Liver (tissue), 3 donors: ENCODE measurements at regions not wholly inside any gene's neighbourhood (a gene's known extent, or its start where the extent isn't known, plus 50 kb on each side); places are given as distances from the start of the nearest gene placed in this dataset.

Source experiments
- ATF3 ChIP-seq: IDR thresholded peaks from 2 replicates; pipeline ENCODE4 v1.6.1; 2016; ENCODE audit warnings: antibody characterized with exemption
- CTCF ChIP-seq: fragments of 150-350 bp; IDR thresholded peaks from 2 replicates; pipeline ENCODE4 v1.5.1; 2017; ENCODE audit warnings: improper control_type of control experiment, low read depth, low read length; ENCODE audit not compliant: missing input control
- donor health status: healthy.
- donor health status: healthy.

DNA sequence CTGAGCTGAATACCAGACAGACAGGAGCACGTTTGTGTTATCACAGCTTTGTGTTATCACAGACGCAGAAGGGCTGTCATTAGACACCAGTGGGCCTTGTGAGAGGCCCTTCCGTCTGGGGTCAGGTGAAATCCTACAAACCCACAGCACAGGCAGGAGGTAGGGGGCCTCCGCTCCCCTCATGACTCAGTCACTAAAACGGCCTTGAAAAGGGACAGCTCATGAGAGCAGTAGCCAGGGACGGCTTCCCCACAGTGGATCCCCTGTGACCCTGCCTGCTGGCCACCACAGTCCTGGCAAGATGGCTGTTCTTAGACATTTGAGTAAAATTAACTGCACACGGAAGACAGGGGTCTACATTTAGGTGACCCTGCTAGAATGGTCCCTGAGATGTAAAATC, 215.8 kb upstream of the PPP2R2D start:
- TF ChIP-seq CTCF = no peak
- no peak for TF ChIP-seq ATF3
